Astrocyte (in vitro differentiated cells and primary cell): ENCODE measurements at regions not wholly inside any gene's neighbourhood (a gene's known extent, or its start where the extent isn't known, plus 50 kb on each side); places are given as distances from the start of the nearest gene placed in this dataset.

ENCODE experiments used
- CTCF ChIP-seq: IDR thresholded peaks from 2 replicates; pipeline ENCODE4 v1.5.1; 2011; ENCODE audit warnings: low read depth, mild to moderate bottlenecking, inconsistent platforms, low read length, moderate library complexity; ENCODE audit not compliant: insufficient read depth
- EZH2 ChIP-seq: IDR thresholded peaks from 2 replicates; pipeline ENCODE4 v1.6.1; 2012; ENCODE audit warnings: mild to moderate bottlenecking, low read length, inconsistent platforms; ENCODE audit not compliant: insufficient read depth

- TF ChIP-seq CTCF (no peak), EZH2 (no peak)
These were observed 342.3 kb downstream of the FOXG1 start for GRCh38 chr14:29108908-29109307.
